ENCODE measurements at regions not wholly inside any gene's neighbourhood (a gene's known extent, or its start where the extent isn't known, plus 50 kb on each side); places are given as distances from the start of the nearest gene placed in this dataset.

DNA sequence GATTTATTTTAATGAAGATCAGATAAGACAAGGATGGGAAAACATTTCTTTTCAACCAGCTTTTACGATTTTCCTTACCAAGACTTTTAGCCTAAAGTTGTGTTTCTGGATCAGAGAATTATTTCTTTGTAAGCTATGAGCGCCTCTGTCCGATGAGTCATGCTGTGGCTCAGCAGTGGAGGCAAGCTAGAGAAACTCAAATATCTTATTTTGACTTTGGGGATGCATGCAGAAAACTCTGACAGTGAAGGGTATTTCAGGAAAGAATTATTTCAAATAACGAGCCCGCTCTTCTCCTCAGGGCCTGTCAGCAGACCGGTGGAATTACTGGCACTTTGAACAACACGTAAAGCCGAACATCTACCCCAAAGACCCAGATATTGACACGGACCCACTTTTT lies 77.9 kb upstream of the OR5AK2 start:
- TF ChIP-seq, protein P1, sequence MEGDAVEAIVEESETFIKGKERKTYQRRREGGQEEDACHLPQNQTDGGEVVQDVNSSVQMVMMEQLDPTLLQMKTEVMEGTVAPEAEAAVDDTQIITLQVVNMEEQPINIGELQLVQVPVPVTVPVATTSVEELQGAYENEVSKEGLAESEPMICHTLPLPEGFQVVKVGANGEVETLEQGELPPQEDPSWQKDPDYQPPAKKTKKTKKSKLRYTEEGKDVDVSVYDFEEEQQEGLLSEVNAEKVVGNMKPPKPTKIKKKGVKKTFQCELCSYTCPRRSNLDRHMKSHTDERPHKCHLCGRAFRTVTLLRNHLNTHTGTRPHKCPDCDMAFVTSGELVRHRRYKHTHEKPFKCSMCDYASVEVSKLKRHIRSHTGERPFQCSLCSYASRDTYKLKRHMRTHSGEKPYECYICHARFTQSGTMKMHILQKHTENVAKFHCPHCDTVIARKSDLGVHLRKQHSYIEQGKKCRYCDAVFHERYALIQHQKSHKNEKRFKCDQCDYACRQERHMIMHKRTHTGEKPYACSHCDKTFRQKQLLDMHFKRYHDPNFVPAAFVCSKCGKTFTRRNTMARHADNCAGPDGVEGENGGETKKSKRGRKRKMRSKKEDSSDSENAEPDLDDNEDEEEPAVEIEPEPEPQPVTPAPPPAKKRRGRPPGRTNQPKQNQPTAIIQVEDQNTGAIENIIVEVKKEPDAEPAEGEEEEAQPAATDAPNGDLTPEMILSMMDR (conservative IDR thresholded peaks at IDR 0.05; ENCODE audit: low read depth, low read length) = no peak
- DNase-seq (ENCODE audit: low read depth) = no peak
- H3K4me3 ChIP-seq (ENCODE audit: low read length) = no peak overlapping the region

DNA sequence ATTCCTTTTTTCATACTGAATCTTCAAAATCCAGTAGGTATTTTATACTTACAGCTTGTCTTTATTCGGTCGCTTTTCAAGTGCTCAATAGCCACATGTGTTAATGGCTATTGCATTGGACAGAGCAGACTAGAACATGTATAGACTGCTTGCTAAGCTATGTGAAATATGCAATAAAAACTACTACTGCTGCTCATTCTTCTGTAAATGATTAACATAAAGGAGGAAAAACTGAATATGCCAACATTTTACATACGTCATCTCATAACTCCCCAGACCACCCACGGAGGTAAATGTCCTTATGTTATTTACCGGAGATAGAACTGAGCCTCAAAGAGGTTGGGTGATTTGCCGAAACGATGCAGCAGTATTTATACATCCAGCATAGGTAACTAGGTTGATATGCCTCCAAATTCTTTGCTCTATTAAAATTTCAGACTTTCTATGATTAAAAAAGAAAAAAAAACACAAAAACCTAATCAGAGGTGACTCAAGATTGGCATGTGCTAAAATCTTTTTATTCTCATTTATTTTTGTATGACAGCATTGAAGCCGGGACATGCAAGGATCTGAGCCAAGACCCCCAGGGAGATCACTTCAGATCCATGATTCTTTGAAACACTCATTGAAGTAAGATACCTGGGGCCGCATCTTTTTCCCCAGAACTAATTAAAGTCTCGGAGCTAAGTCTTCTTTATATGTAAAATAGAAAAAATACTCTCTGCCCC lies 78.5 kb upstream of the OR5AK2 start:
- H3K4me3 ChIP-seq (ENCODE audit: low read length) = no peak overlapping the region
- no peak for DNase-seq (ENCODE audit: low read depth)
- TF ChIP-seq, protein P1 (conservative IDR thresholded peaks at IDR 0.05; ENCODE audit: low read depth, low read length) = no peak

GRCh38 chr11:56909563-56909962 lies 79.2 kb upstream of the OR5AK2 start:
- DNase-seq (ENCODE audit: low read depth) = no peak
- TF ChIP-seq, protein P1 (conservative IDR thresholded peaks at IDR 0.05; ENCODE audit: low read depth, low read length) = no peak

GRCh38 chr11:56909080-56909479 lies 79.6 kb upstream of the OR5AK2 start:
- TF ChIP-seq, protein P1 (conservative IDR thresholded peaks at IDR 0.05; ENCODE audit: low read depth, low read length) = no peak
- no peak overlapping the region for H3K4me3 ChIP-seq (ENCODE audit: low read length)
- DNase-seq (ENCODE audit: low read depth) = no peak

More at GRCh38 chr11:56909563-56909962, 79.2 kb upstream of the OR5AK2 start:
- no peak overlapping the region for H3K4me3 ChIP-seq (ENCODE audit: low read length)

GRCh38 chr11:56906683-56907148 lies 82.0 kb upstream of the OR5AK2 start:
- no peak overlapping the region for H3K4me3 ChIP-seq (ENCODE audit: low read length)
- DNase-seq (ENCODE audit: low read depth) = no peak
- TF ChIP-seq, protein P1 (conservative IDR thresholded peaks at IDR 0.05; ENCODE audit: low read depth, low read length) = no peak

- no peak overlapping the region for H3K4me3 ChIP-seq (ENCODE audit: low read length)
- no peak for DNase-seq (ENCODE audit: low read depth)
- TF ChIP-seq, protein P1 (conservative IDR thresholded peaks at IDR 0.05; ENCODE audit: low read depth, low read length) = no peak
Measured at GRCh38 chr11:56905936-56906335, 82.8 kb upstream of the OR5AK2 start.

DNA sequence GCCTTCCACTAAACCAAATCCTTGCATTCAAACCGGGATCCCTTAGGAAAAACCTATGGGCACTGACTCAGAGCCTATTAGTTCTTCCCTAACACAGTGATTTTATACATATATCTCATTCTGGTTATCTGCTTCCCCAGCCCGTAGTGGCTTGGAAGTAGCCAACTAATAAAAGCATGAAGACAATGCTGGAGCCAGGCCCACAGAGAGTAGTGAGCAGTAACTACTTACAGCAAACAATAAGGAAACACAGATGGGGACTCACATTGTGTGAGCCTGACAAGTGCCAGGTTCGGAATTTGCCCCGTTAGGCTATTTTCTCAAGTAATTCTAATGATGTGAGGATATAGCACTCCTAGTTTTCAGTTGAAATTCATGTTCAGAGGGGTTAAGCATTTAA lies 83.3 kb upstream of the OR5AK2 start:
- H3K4me3 ChIP-seq (ENCODE audit: low read length) = no peak overlapping the region
- TF ChIP-seq, protein P1 (conservative IDR thresholded peaks at IDR 0.05; ENCODE audit: low read depth, low read length) = no peak
- DNase-seq (ENCODE audit: low read depth) = no peak
